ENCODE measurements at regions not wholly inside any gene's neighbourhood (a gene's known extent, or its start where the extent isn't known, plus 50 kb on each side); places are given as distances from the start of the nearest gene placed in this dataset.

DNA sequence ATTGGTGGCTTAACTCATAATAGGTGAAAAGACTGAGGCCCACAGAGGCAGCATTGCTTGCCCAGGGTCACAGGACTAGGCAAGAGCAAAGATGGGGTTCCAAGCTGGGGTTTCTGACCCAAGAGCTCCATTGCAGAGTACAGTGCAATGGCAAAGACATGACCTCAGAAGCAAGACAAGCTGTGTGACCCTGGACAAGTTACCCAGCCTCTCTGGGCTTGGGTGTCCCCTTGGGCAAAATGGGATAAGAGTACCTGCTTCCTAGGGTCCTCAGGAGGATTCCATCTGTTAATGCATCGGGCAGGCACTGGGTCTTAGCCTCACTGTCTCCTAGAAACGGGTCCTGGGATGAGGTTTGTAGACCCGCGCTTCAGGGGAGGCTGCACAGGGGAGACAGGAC is 111.6 kb upstream of the NCOR2 start:
- TF ChIP-seq, protein P1, sequence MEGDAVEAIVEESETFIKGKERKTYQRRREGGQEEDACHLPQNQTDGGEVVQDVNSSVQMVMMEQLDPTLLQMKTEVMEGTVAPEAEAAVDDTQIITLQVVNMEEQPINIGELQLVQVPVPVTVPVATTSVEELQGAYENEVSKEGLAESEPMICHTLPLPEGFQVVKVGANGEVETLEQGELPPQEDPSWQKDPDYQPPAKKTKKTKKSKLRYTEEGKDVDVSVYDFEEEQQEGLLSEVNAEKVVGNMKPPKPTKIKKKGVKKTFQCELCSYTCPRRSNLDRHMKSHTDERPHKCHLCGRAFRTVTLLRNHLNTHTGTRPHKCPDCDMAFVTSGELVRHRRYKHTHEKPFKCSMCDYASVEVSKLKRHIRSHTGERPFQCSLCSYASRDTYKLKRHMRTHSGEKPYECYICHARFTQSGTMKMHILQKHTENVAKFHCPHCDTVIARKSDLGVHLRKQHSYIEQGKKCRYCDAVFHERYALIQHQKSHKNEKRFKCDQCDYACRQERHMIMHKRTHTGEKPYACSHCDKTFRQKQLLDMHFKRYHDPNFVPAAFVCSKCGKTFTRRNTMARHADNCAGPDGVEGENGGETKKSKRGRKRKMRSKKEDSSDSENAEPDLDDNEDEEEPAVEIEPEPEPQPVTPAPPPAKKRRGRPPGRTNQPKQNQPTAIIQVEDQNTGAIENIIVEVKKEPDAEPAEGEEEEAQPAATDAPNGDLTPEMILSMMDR (IDR thresholded peaks at IDR 0.05; ENCODE audit: low read length), result no peak
- TF ChIP-seq EZH2 (IDR thresholded peaks at IDR 0.05; ENCODE audit: borderline replicate concordance, low read length), result no peak

All from OCI-LY1 (cell line).